ENCODE measurements at regions not wholly inside any gene's neighbourhood (a gene's known extent, or its start where the extent isn't known, plus 50 kb on each side); places are given as distances from the start of the nearest gene placed in this dataset.
"Not testable (repeated sequence)": the region's sequence is repeated elsewhere in the genome, so short reads cannot be mapped to it uniquely, and the experiment has no call there.

DNA sequence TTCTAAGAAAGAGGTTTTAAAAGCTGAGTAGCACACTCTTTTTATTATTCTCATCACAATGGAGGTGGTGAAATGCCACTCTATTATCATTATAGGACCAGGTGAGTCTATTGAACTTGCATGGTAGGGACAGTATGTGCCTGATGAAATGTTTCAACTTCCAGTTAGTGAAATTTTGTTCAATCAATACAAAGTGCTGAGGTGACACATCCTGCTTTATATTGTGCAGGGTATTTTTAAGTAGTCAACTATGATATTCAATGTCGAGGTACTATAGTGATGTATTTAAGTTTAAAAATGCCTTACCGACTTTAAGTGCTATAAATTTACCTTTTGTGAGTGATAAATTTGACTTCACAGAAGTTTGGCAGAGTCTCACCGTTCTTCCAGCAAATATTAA lies 284.7 kb upstream of the BRINP3 start:
- DNase-seq = no peak
- in situ Hi-C loops (cut with HindIII; ENCODE audit: low pct_ligation_motif_present, low pct_unique_long_range_greater_than_20kb, low sequenced_read_pairs) = no loop called here

DNA sequence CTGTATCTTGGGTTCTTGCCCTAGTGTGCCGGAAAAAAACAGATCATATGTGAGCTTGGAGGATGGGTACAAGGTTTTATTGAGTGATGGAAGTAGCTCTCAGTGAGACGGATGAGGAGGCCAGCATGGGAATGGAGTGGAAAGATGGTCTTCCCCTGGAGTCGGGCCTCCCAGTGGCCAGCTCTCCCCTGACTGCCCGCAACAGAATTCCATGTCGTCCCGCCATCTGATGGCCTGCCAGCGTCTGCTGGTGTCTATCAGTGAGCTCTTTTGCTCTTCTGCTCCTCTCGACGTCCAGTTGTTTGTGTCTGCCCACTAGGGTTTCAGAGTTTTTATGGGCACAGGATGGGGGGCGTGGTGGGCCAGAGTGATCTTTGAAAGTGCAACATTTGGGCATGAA lies 315.2 kb upstream of the BRINP3 start:
- DNase-seq = no peak
- in situ Hi-C loops (cut with HindIII; ENCODE audit: low pct_ligation_motif_present, low pct_unique_long_range_greater_than_20kb, low sequenced_read_pairs) = no loop called here

GRCh38 chr1:190807629-190808028 lies 330.0 kb upstream of the BRINP3 start:
- no peak for DNase-seq
- in situ Hi-C loops (cut with HindIII; ENCODE audit: low pct_ligation_motif_present, low pct_unique_long_range_greater_than_20kb, low sequenced_read_pairs) = no loop called here

GRCh38 chr1:190808035-190808434 lies 330.4 kb upstream of the BRINP3 start:
- in situ Hi-C loops (cut with HindIII; ENCODE audit: low pct_ligation_motif_present, low pct_unique_long_range_greater_than_20kb, low sequenced_read_pairs) = no loop called here
- DNase-seq = no peak

DNA sequence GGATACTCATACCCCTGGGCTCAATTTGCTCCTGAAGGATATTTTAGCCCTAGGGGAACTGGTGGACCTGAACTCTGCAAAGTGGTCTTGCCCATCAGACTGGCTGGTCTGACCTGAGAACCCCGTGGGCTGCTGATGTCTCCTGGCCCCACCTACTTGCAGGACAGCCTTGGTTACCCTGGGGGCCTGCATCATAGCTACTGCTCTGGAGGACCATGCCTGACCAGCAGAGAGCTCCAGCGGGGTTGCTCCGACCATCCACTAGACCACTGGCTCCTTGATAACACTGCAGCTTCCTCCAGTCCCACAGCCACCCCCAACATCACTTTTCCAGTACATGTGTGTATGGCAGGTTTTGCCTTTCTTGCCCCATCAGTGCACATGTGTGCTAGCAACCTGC lies 331.6 kb upstream of the BRINP3 start:
- in situ Hi-C loops (cut with HindIII; ENCODE audit: low pct_ligation_motif_present, low pct_unique_long_range_greater_than_20kb, low sequenced_read_pairs) = no loop called here
- DNase-seq = no peak

GRCh38 chr1:190812996-190813395 lies 335.3 kb upstream of the BRINP3 start:
- no peak for DNase-seq
- in situ Hi-C loops (cut with HindIII; ENCODE audit: low pct_ligation_motif_present, low pct_unique_long_range_greater_than_20kb, low sequenced_read_pairs) = no loop called here

GRCh38 chr1:190832511-190832910 lies 354.8 kb upstream of the BRINP3 start:
- in situ Hi-C loops (cut with HindIII; ENCODE audit: low pct_ligation_motif_present, low pct_unique_long_range_greater_than_20kb, low sequenced_read_pairs) = no loop called here
- DNase-seq = no peak

DNA sequence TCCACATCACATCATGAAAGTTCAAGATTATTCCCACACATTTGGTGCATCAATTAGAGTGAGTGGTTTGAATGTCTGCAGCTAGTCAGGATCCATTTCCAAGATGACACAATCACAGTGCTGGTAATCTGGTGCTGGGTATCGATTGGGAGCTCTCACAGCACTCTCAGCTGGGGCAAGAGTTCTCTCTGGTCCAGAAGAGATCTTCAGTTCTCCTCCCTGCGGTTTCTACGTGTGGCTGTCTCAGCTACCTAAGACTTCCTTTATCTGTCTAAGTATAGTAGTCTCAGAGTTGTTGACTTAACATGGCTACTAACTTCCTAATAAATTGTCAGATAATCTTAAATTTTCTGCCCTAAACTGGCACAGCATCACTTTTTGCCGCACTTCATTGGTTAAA lies 358.0 kb upstream of the BRINP3 start:
- DNase-seq = no peak
- in situ Hi-C loops (cut with HindIII; ENCODE audit: low pct_ligation_motif_present, low pct_unique_long_range_greater_than_20kb, low sequenced_read_pairs) = no loop called here

- DNase-seq; in situ Hi-C loops (cut with HindIII; ENCODE audit: low pct_ligation_motif_present, low pct_unique_long_range_greater_than_20kb, low sequenced_read_pairs): not testable (repeated sequence)
Observed at GRCh38 chr1:190837200-190837599, 359.5 kb upstream of the BRINP3 start.

- DNase-seq = no peak
- in situ Hi-C loops (cut with HindIII; ENCODE audit: low pct_ligation_motif_present, low pct_unique_long_range_greater_than_20kb, low sequenced_read_pairs) = no loop called here
Observed at GRCh38 chr1:190837888-190838287, 360.2 kb upstream of the BRINP3 start.

DNA sequence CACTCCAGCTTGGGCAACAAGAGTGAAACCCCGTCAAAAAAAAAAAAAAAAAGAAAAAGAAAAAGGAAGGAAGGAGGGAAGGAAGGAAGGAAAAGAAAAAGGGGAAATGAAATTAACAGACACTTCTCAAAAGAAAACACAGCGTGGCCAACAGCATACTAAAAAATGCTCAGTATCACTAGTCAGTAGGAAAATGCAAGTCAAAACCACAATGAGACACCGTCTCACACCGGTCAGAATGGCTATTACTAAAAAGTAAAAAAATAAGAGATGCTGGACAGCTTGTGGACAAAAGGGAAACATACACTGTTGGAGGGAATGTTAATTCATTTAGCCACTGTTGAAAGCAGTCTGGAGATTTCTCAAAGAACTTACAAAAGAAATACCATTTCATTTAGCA lies 369.5 kb upstream of the BRINP3 start:
- in situ Hi-C loops (cut with HindIII; ENCODE audit: low pct_ligation_motif_present, low pct_unique_long_range_greater_than_20kb, low sequenced_read_pairs) = no loop called here
- no peak for DNase-seq

GRCh38 chr1:190849346-190849745 lies 371.7 kb upstream of the BRINP3 start:
- in situ Hi-C loops (cut with HindIII; ENCODE audit: low pct_ligation_motif_present, low pct_unique_long_range_greater_than_20kb, low sequenced_read_pairs) = no loop called here
- DNase-seq = no peak

DNA sequence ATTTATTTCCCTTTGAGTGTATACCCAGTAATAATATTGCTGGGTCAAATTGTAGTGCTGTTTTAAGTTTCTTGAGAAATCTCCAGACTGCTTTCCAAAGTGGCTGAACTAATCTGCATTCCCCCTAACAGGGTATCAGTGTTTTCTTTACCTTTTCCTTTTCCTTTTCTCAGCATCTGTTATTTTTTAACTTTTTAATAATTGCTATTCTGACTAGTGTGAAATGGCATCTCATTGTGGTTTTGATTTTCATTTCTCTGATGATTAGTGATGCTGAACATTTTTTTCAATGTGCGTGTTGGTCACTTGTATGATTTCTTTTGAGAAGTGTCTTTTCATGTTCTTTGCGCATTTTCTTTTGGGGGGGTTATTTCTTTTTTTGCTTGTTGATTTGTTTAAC lies 374.9 kb upstream of the BRINP3 start:
- in situ Hi-C loops (cut with HindIII; ENCODE audit: low pct_ligation_motif_present, low pct_unique_long_range_greater_than_20kb, low sequenced_read_pairs) = no loop called here
- no peak for DNase-seq

DNA sequence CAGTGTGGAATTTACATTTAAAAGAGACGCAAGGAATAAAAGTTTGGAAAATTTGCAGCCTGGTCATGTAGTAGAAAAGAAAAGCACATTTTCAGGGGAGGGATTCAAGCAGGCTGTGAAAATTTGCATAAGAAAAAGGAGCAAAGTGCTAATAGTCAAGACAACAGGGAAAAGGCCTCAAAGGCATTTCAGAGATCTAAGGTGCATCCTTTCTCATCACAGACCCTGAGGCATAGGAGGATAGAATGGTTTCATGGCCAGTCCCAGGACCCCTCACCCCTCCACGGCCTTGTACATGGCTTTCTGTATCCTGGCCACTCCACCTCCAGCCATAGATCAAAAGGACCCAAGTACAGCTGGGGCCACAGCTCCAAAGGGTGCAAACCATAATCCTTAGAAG lies 380.5 kb upstream of the BRINP3 start:
- DNase-seq = no peak
- in situ Hi-C loops (cut with HindIII; ENCODE audit: low pct_ligation_motif_present, low pct_unique_long_range_greater_than_20kb, low sequenced_read_pairs) = no loop called here

DNA sequence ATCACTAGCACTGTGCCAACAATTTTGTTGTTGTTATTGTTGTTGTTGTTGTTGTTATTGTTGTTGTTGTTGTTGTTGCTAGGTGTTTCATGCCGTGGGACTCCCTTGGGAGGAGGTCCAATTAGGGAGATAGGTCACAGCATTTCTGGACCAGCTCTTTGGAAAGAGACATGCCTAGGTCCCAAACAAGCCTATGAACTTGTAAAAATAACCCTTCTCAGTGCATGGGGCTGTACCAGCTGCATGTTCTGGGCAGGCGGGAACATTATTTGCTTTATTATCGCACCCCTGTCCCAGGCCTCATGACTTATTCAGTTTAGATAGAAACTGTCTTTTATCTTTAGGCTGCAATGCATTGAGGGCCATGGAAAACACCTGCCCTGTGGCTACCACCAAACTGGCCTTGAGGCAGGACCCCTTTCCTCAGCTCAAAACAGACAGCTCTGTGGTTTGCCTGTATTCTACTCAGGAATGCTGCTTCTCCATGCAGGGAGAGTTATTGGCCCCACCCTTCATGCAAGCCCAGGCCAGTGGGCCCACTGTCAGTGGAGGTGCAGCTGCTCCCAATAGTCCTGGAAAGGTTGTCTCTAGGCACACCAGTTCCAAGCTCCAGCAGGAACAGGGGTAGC lies 386.5 kb upstream of the BRINP3 start:
- DNase-seq = no peak
- in situ Hi-C loops (cut with HindIII; ENCODE audit: low pct_ligation_motif_present, low pct_unique_long_range_greater_than_20kb, low sequenced_read_pairs) = no loop called here

DNA sequence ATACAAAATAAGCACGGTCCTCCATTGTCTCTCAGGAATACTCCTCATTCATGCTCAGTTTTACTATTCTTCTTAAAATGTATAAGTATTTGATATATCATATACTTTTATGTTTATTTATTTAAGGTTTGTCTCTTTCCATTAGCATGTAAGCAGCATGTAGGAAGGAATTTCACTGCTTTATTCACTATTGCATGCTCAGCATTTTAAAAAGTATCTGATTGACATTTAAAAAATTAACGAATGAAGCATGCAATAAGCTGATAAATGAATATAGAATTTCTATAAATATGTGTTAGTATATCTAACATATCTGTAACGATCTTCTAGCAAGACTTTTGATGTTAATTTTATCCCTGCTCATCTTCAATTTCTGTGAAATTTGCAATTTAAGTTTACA lies 402.7 kb upstream of the BRINP3 start:
- no peak for DNase-seq
- in situ Hi-C loops (cut with HindIII; ENCODE audit: low pct_ligation_motif_present, low pct_unique_long_range_greater_than_20kb, low sequenced_read_pairs) = no loop called here

DNA sequence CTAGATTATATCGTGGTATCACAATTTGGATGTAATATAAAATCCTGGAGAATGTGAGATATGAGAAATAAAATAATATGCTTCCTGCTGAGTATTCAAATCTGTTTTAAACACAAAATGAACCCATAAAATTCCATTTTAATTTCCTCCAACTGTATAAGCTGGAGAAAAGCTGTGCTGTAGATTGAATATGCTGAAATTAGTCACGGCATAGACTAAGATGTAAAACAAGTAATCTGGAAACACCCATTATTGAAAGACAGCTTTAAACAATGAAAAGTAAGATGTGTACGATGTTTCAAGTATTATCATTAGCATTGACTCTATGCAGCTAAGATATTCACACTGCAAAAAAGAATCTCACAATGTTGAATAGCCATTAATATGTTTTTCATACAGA lies 403.4 kb upstream of the BRINP3 start:
- no peak for DNase-seq
- in situ Hi-C loops (cut with HindIII; ENCODE audit: low pct_ligation_motif_present, low pct_unique_long_range_greater_than_20kb, low sequenced_read_pairs) = no loop called here

GRCh38 chr1:190897233-190897632 lies 419.6 kb upstream of the BRINP3 start:
- in situ Hi-C loops (cut with HindIII; ENCODE audit: low pct_ligation_motif_present, low pct_unique_long_range_greater_than_20kb, low sequenced_read_pairs) = no loop called here

GRCh38 chr1:190904091-190904695 lies 426.5 kb upstream of the BRINP3 start:
- DNase-seq = no peak
- in situ Hi-C loops (cut with HindIII; ENCODE audit: low pct_ligation_motif_present, low pct_unique_long_range_greater_than_20kb, low sequenced_read_pairs) = no loop called here

More at GRCh38 chr1:190897233-190897632, 419.6 kb upstream of the BRINP3 start:
- no peak for DNase-seq

- no peak for DNase-seq
- in situ Hi-C loops (cut with HindIII; ENCODE audit: low pct_ligation_motif_present, low pct_unique_long_range_greater_than_20kb, low sequenced_read_pairs) = no loop called here
Observed at GRCh38 chr1:190906206-190906725, 428.6 kb upstream of the BRINP3 start.
